GM19455 (cell line): ENCODE measurements at regions not wholly inside any gene's neighbourhood (a gene's known extent, or its start where the extent isn't known, plus 50 kb on each side); places are given as distances from the start of the nearest gene placed in this dataset.

Experiments
- ATAC-seq: cut with Tn5 transposase; IDR thresholded peaks from one replicate; pipeline ENCODE4 v1.9.1; 2021; ENCODE audit not compliant: unreplicated experiment

GRCh38 chr16:55113210-55113609, 182.5 kb downstream of the IRX5 start:
- ATAC-seq = no peak

DNA sequence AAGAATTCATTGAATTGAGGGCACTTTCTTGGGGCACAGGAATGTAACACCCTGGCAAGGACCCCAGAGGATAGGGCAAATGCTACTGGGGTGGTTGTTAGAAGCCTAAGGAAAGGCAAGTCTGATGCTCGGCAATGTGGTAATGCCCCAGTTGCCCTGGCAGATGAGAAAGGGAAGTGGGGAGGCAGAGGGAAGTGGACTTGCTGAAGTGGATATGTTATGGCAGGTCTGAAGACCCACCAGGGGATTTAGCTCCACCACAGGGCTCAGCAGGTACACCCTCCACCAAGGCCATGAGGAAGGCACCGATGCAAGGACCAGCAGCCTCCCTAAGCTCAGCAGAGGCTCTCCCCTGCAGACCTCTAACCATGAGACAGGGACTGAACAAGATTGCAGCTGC, 184.8 kb downstream of the IRX5 start:
- no peak for ATAC-seq

DNA sequence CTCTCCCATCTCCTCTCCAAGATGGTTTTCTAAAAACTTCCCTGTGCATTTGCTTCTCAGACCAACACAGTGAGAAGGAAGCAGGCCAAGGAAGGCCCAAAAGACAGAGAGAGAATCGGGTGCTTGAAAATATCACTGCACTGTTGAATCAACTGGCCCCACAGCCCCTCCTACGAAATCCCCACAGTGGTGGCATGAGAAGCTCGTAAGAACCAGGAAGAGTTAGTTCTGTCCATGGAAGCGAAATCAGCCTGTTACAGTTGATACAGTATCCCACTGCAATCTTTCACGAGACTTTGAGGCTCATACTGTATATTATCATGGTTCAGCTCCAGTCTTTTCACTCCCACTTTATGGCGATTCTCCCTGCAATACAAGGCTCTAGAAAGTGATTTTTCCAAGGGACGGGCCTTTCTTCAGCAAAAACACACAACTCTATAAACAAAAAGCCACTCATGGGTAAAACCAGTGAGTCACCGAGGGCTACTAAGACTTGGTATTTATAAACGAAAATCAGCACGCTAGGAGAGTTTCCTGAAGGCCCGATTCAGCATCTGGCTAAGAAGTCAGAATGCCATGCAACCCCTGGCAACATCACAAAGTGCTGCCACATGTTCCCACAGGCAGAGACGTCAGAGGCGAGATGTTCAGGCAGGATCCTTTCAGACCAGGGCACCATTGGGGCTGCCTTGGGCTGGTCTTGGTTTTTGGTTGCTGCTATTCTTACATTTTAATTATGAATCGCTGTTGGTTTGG, 185.7 kb downstream of the IRX5 start:
- no peak for ATAC-seq

GRCh38 chr16:55118701-55119260, 188.1 kb downstream of the IRX5 start:
- ATAC-seq = no peak

DNA sequence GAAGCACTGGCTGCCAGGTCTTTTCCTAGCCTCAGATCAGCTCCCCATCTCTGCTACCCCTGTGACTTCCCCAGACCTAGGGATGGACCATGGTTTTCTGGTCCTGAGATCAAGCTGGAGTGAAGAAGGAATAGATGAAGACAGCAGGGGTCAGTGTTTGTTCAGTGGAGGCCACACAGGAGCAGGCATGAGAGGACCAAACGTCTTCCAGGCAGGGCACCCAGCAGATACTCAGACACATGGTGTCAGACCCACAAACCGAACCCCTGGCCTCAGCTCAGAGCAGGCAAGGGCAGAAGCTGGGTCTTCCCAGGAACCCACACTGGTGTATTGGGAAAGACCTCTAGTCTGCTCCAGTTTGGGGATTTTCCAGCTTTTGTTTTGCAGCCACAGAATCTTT, 189.7 kb downstream of the IRX5 start:
- no peak for ATAC-seq

DNA sequence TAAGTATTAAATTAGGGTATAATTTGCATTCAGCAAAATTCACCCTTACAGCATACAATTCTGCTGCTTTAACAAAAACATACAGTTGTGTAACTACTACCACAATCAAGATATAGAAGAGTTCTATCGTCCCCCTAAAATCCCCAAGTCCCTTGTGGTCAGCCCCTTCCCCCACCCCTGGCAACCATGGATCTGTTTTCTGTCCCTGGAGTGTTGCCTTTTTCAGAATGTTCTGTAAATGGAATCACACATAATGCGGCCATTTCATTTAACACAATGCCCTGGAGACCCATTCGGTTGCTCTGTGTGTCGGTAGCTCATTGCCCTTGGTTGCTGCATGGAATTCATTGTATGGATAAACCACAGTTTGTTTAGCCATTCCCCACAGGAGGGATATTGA, 190.2 kb downstream of the IRX5 start:
- ATAC-seq = no peak

DNA sequence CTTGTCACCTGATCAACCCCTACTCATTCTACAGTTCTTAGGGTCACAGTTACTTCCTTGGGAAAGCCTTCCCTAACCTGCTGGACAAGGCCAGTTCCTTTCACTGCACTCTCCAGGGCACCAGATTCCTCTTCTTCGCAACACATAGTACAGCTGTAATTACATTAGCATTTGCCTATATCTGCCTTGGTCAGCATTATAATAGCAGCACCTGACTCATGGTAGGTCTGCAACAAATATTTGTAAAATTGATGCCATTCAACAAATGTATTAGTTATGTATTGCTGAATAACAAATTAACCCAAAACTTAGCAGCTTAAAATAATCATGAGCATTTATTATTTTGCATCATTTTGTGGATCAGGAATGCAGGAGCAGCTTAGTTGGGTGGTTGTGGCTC, 193.0 kb downstream of the IRX5 start:
- no peak for ATAC-seq

DNA sequence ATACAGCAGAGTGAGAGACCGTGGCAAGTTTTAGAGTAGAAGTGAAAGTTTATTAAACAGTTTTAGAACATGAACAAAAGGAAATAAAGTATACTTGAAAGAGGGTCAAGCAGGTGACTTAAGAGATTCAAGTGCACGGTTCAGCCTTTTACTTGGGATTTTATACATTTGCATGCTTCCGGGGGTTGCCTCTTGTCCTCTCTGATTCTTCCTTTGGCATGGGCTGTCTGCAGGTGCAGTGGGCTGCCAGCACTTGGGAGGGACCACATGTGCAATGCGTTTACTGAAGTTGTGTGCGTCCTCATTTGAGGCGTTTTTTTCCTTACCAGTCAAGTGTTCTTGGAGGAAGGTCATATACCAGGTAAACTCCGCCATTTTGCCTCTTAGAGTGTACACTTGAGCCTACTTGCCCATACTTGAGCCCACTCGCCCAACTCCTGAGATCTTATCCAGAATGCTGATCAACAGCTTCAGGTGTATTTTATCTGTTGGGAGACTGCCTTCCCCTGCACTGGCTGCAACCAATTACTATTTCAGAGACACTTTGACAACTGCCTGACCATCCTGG, 195.2 kb downstream of the IRX5 start:
- ATAC-seq = no peak

- no peak for ATAC-seq
Observed at GRCh38 chr16:55126456-55126855, 195.8 kb downstream of the IRX5 start.

DNA sequence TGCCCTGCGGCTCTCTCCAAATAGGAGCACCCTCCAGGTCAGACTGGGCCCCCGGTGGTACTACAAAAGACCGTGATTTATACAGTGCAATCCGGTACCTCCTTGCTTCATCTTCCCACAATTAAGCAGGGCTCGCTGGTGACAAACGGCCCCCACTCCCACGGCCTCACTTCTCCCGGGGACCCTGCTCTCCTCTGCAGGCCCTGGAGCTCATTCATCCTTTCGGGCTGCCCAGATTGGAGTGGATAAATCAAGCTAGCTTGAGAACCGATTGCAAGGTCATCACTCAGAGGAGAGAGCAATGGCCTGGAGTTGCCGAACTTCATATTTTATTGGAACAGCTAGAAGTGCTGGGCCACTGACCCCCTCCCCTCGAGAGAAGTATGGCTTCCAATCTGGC, 193.5 kb upstream of the IRX6 start:
- no peak for ATAC-seq

GRCh38 chr16:55130911-55131310, 193.1 kb upstream of the IRX6 start:
- no peak for ATAC-seq

DNA sequence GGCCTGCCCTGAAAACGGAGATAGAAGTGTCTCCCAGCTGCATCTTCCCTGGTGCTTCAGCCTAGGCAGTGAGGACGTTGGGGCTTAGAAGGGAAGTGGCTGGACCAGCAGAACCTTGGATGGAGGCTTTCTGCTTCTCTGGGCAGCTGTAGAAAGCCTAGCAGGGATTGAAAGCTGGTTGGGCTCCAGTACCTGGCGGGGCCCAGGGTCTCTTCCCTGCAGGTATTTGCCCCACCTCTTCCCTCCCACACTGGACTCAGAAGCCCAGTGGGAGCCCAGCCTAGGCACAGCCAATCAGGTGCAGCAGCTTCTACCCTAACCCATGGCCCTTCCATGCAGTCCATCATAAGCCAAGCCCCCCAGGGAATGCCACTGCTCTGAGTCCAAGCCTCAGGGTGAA, 190.3 kb upstream of the IRX6 start:
- no peak for ATAC-seq

GRCh38 chr16:55136356-55137150, 187.4 kb upstream of the IRX6 start:
- no peak for ATAC-seq

GRCh38 chr16:55138298-55138697, 185.7 kb upstream of the IRX6 start:
- no peak for ATAC-seq

DNA sequence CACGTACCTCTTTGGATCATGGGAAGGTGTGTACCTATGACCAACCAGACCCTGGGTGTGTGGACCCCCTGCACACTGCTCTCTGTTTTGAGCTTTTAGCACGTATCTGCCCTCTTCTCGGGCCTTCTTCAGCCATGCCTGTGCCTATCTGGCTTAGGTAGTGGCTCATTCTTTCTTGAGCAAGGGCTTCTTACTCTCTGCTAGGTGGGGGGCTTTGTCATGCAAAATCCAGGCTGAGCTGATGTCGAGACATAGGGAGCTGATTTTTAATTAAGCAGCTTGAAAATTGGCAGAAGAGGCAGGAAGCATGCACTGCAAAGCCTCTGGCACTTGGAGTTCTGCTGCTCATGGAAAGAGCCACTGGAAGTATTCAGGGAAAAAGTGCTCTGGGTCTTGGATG, 181.6 kb upstream of the IRX6 start:
- ATAC-seq = no peak

DNA sequence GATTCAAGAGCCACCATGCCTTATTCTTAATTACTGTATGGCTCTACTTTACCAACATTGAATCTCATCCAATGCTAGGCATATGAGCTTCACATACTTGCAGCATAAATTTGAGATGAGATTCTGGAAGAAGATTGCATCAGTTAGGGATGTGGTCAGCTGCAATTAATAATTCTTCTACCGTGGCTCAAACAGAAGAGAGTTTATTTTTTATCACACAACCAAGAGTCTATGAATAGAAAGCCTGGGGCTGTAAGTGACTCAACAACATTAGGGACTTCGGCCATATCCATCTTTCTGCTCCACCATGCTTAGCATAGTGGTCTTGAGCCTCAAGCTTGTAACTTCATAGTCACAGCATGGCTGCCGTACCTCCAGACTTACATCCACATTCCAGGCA, 179.4 kb upstream of the IRX6 start:
- ATAC-seq = no peak

DNA sequence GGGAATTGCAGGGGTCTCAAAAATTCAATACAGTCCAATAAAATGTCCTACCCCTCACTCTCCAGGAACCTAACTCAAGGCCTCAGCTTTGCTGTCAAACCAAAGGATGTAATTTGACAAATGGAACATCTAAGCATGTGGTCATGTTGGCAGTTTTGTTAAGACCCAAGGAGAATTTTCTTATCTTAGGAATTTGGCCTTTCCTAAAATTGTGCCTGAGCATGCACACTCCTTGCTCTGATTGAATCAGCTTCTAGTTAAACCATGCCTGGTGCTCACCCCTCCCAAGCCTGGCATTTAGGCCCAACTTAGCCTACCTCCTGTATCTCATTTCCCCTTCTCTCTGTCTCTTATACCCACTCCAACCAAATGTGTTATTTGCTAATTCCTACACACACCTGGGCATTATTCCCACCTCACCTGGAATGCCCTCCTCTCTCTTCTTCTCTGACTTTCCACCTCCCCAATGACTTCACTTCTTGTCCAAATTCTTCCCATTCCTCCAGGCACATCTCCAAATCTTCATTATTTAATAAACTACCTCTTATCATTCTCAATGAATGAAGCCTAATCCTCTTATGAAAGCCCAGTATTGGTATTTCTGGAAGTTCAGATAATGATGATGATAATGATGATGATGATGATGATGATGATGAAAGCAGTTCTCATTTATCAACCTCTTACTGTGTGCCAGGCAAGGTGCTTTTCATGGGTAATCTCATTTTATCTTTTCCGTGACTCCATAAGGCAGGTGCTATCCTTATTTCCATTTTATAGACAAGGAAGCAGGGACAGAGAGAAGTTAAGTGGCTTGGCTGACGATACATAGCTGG, 178.0 kb upstream of the IRX6 start:
- ATAC-seq = no peak

GRCh38 chr16:55146966-55147365, 177.0 kb upstream of the IRX6 start:
- no peak for ATAC-seq

GRCh38 chr16:55147396-55147795, 176.6 kb upstream of the IRX6 start:
- ATAC-seq = no peak

GRCh38 chr16:55149622-55150021, 174.4 kb upstream of the IRX6 start:
- ATAC-seq = no peak
